GM12873 (cell line): ENCODE measurements at regions not wholly inside any gene's neighbourhood (a gene's known extent, or its start where the extent isn't known, plus 50 kb on each side); places are given as distances from the start of the nearest gene placed in this dataset.

Experiments used
- CTCF ChIP-seq: IDR thresholded peaks from 2 replicates; pipeline ENCODE4 v1.5.1; 2012; ENCODE audit warnings: low read depth, mild to moderate bottlenecking, moderate library complexity, low read length, control low read depth; ENCODE audit not compliant: insufficient read depth; ENCODE audit errors: missing control alignments

GRCh38 chr18:53780666-53781065 lies 443.8 kb downstream of the MBD2 start:
- no peak for TF ChIP-seq CTCF

- TF ChIP-seq CTCF: no peak
These were observed 452.2 kb downstream of the MBD2 start for GRCh38 chr18:53772293-53772692.

- no peak for TF ChIP-seq CTCF
These were observed 452.8 kb downstream of the MBD2 start for GRCh38 chr18:53771664-53772063.

- TF ChIP-seq CTCF: no peak
These were observed 459.3 kb downstream of the MBD2 start for GRCh38 chr18:53765211-53765610.

GRCh38 chr18:53764086-53764485 lies 460.4 kb downstream of the MBD2 start:
- TF ChIP-seq CTCF: no peak

- TF ChIP-seq CTCF: no peak
These were observed 467.1 kb downstream of the MBD2 start for GRCh38 chr18:53757328-53757727.

- TF ChIP-seq CTCF: no peak
These were observed 467.9 kb downstream of the MBD2 start for GRCh38 chr18:53756610-53756972.
